Mesothelial cell of epicardium (in vitro differentiated cells): ENCODE measurements at regions not wholly inside any gene's neighbourhood (a gene's known extent, or its start where the extent isn't known, plus 50 kb on each side); places are given as distances from the start of the nearest gene placed in this dataset.

Source experiments
- DNase-seq, 2 experiments: peaks; one replicate each; pipeline ENCODE4 v3.0.0; 2021; ENCODE audit warnings: low spot score in 2 of 2; ENCODE audit not compliant: unreplicated experiment in 2 of 2
- H3K27ac Mint-ChIP-seq: 2 replicates; pipeline ENCODE4 v1.8.0; 2021; ENCODE audit warnings: mixed read lengths
- H3K27me3 Mint-ChIP-seq: 2 replicates; pipeline ENCODE4 v1.8.0; 2021; ENCODE audit warnings: low read depth, mixed read lengths
- H3K36me3 Mint-ChIP-seq: 2 replicates; pipeline ENCODE4 v1.8.0; 2021; ENCODE audit warnings: mixed read lengths
- H3K4me1 Mint-ChIP-seq: 2 replicates; pipeline ENCODE4 v1.8.0; 2021; ENCODE audit warnings: mixed read lengths
- H3K4me3 Mint-ChIP-seq: 2 replicates; pipeline ENCODE4 v1.8.0; 2021; ENCODE audit warnings: mild to moderate bottlenecking, moderate library complexity, mixed read lengths
- H3K9me3 Mint-ChIP-seq: 2 replicates; pipeline ENCODE4 v1.8.0; 2021; ENCODE audit warnings: mixed read lengths
- TF ChIP-seq, protein P1 (sequence below): fragments of 200-600 bp; sonication (generic); IDR thresholded peaks from one replicate; pipeline ENCODE4 v1.5.0; 2021; ENCODE audit warnings: antibody characterized with exemption; ENCODE audit not compliant: unreplicated experiment

DNA sequence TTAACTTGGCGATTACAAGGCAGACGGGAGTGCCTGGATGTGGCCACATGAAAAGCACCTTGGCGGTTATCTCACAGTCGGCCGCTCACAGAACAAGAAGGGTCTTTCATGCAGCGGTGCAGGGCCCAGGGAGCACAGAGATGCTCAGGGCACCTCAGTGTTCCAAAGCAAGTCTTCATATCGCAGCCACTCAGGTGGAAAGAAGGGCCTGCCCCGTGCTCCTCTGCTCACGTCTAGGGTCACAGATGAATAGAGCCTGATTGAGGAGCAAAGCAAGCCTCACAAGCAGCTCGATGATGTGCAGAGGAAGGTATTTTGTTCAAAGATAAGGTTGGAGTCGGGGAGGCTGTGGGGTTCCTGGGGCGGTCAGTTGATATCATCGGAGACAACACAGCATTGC, 297.8 kb downstream of the WDR11 start:
- TF ChIP-seq, protein P1, sequence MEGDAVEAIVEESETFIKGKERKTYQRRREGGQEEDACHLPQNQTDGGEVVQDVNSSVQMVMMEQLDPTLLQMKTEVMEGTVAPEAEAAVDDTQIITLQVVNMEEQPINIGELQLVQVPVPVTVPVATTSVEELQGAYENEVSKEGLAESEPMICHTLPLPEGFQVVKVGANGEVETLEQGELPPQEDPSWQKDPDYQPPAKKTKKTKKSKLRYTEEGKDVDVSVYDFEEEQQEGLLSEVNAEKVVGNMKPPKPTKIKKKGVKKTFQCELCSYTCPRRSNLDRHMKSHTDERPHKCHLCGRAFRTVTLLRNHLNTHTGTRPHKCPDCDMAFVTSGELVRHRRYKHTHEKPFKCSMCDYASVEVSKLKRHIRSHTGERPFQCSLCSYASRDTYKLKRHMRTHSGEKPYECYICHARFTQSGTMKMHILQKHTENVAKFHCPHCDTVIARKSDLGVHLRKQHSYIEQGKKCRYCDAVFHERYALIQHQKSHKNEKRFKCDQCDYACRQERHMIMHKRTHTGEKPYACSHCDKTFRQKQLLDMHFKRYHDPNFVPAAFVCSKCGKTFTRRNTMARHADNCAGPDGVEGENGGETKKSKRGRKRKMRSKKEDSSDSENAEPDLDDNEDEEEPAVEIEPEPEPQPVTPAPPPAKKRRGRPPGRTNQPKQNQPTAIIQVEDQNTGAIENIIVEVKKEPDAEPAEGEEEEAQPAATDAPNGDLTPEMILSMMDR, result no peak
- H3K36me3 Mint-ChIP-seq, result peaks cover 23% of the 10 kb centered on the region
- no peaks in the 10 kb centered on the region for H3K4me1 Mint-ChIP-seq
- H3K9me3 Mint-ChIP-seq, result peaks cover 48% of the 10 kb centered on the region
- no peak overlapping the region for H3K27ac Mint-ChIP-seq
- no peak overlapping the region for H3K4me3 Mint-ChIP-seq
- H3K27me3 Mint-ChIP-seq, result no peaks in the 10 kb centered on the region
- DNase-seq, result no peak

DNA sequence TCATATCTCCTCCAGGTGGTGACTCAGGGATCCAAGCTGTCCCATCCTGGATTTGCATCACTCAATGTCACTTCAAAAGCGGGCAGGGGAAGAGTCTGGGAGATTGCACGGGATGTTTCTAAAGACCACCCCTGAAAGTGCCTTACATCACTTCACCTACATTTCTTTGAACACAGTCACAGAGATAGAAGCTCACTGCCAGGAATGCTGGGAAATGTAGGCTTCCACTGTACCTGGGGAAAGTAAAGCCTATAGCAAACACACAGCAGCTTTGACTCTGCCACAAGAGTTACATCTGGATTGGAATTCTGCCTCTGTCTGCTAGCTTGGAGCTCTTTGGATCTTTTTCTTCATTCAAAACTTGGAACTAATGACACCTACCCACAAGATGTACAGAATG, 300.9 kb downstream of the WDR11 start:
- no peak for DNase-seq
- peaks cover 21% of the 10 kb centered on the region for H3K9me3 Mint-ChIP-seq
- H3K27me3 Mint-ChIP-seq, result no peaks in the 10 kb centered on the region
- H3K27ac Mint-ChIP-seq, result no peak overlapping the region
- TF ChIP-seq, protein P1, result no peak
- H3K4me1 Mint-ChIP-seq, result peaks cover 6% of the 10 kb centered on the region
- H3K36me3 Mint-ChIP-seq, result peaks cover under 1% of the 10 kb centered on the region
- H3K4me3 Mint-ChIP-seq, result no peak overlapping the region

DNA sequence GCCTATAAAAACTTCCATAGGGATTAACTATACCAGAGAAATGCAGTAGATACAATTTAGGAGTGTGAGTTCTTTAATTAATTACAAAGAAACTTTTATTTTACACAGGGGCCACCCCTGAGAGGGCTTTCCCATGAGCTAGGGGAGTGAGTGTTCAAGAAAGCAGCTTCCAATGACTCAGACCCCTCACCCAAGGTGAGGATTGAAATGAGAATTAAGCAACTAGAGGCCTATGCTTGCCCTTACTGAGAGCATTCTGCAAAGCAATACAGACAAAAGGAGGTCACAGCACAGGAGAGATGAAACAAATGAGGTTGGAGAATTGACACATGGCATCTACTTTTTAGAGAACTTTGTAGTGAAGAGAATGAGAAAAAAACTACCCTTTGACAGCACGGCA, 301.8 kb downstream of the WDR11 start:
- no peaks in the 10 kb centered on the region for H3K27me3 Mint-ChIP-seq
- TF ChIP-seq, protein P1, result no peak

DNA sequence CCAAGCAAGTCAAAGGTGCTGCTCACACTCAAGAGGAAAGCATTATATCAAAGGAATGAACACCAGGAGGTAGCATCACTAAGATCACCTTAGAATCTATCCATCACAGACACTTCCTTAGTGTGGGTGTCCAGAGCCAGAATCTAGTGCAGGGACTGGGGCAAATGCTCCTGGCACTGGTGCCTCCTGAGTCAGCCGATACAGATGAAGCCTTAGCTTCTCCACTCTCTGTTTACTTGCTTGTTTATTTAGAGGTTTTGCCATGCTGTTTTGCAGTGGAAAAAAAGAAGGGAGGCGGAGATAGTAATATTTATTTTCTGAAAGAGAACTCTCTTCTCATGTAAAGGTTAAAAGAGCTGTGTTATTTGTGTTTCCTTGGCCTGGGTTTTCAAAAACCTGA, 303.1 kb downstream of the WDR11 start:
- H3K4me1 Mint-ChIP-seq, result peaks cover 6% of the 10 kb centered on the region
- TF ChIP-seq, protein P1, result no peak
- DNase-seq, result no peak
- H3K27me3 Mint-ChIP-seq, result no peaks in the 10 kb centered on the region
- H3K9me3 Mint-ChIP-seq, result peaks cover 24% of the 10 kb centered on the region
- no peak overlapping the region for H3K27ac Mint-ChIP-seq
- H3K36me3 Mint-ChIP-seq, result no peaks in the 10 kb centered on the region
- no peak overlapping the region for H3K4me3 Mint-ChIP-seq

More for the DNA sequence above, 301.8 kb downstream of the WDR11 start:
- no peak overlapping the region for H3K4me3 Mint-ChIP-seq
- H3K27ac Mint-ChIP-seq, result no peak overlapping the region
- H3K36me3 Mint-ChIP-seq, result no peaks in the 10 kb centered on the region
- no peak for DNase-seq
- H3K9me3 Mint-ChIP-seq, result peaks cover 24% of the 10 kb centered on the region
- H3K4me1 Mint-ChIP-seq, result peaks cover 6% of the 10 kb centered on the region

DNA sequence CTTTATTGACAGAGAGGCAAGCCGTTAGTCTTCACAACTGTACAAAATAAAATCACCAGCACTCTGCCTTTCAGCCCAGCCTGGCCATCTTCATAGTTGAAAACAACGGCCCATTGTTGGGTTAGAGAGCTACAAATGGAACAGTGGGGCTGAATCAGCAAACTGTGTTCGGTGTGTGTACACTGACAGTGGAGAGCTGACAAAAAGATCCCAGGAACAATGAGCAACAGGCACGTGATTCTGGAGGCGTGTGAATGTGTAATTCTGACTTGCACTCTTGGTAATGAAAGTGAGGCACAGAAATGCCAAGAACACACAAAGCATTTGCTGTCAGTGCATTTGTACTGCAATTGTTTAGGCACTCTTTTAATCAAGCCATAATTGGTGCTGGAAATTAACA, 303.7 kb downstream of the WDR11 start:
- Mint-ChIP-seq H3K27me3 (no peaks in the 10 kb centered on the region), H3K36me3 (no peaks in the 10 kb centered on the region), H3K4me1 (peaks cover 6% of the 10 kb centered on the region), H3K9me3 (peaks cover 24% of the 10 kb centered on the region), H3K27ac (no peak overlapping the region), H3K4me3 (no peak overlapping the region)
- DNase-seq, result no peak
- TF ChIP-seq, protein P1, result no peak

DNA sequence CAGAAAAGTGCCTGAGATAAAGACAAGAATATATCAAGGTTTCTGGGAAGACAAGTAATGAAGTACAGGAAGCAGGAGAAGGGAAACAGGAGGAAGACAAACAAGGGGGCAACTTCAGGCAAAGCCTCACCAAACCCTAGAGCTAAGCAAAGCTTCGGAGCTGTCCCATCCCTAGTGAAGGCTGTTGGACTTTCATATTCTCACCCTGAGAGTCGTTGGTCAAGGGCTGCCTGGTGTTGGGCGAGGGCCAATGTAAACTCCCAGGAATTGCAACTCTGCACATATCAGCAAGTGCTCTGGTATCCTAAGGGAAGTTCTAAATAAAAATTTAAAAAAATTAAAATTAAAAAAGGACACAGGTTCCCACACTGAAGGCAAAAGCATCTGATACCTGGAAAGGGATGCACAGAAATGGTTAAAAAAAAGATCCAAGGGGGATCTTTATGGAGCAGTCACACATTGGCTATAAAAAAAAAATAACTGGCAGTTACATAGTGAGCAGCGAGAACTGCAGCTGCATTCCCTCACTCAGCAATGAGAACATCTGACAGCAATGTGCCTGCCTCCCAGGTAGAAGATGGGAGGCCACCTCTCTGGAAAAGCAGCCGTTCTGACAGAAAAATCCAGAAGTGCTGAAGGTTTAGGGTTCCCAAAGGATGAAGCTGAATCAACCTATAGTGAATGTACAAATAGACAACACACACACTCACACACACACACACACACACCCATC, 304.7 kb downstream of the WDR11 start:
- Mint-ChIP-seq H3K4me1 (peaks cover 6% of the 10 kb centered on the region), H3K9me3 (peaks cover 24% of the 10 kb centered on the region), H3K27me3 (no peaks in the 10 kb centered on the region), H3K4me3 (no peak overlapping the region), H3K27ac (no peak overlapping the region), H3K36me3 (no peaks in the 10 kb centered on the region)
- no peak for DNase-seq
- TF ChIP-seq, protein P1, result no peak
